ENCODE measurements at regions not wholly inside any gene's neighbourhood (a gene's known extent, or its start where the extent isn't known, plus 50 kb on each side); places are given as distances from the start of the nearest gene placed in this dataset.

DNA sequence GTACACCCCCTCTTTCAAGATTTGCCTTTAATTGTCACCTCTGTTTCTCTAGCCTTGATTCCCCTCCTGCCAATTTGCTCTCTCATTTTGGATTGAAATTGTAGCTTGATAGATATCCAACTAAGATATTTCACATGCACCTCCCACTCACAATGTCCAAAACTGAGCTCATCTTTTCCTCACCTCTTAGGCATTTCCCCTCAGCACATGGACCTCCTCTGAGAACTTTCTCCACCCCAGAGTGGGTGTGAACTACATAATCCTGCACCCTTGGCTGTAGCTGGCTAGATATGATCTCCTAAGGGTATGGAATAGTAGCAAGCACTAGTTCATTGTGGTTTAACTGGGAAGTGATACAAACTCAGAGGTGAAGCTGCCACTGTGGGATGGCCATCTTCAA, 91.5 kb upstream of the SESN3 start:
- TF ChIP-seq POLR2A (IDR thresholded peaks at IDR 0.05), result no peak
- TF ChIP-seq, protein P1, sequence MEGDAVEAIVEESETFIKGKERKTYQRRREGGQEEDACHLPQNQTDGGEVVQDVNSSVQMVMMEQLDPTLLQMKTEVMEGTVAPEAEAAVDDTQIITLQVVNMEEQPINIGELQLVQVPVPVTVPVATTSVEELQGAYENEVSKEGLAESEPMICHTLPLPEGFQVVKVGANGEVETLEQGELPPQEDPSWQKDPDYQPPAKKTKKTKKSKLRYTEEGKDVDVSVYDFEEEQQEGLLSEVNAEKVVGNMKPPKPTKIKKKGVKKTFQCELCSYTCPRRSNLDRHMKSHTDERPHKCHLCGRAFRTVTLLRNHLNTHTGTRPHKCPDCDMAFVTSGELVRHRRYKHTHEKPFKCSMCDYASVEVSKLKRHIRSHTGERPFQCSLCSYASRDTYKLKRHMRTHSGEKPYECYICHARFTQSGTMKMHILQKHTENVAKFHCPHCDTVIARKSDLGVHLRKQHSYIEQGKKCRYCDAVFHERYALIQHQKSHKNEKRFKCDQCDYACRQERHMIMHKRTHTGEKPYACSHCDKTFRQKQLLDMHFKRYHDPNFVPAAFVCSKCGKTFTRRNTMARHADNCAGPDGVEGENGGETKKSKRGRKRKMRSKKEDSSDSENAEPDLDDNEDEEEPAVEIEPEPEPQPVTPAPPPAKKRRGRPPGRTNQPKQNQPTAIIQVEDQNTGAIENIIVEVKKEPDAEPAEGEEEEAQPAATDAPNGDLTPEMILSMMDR (IDR thresholded peaks at IDR 0.05 in 8 of 11, conservative IDR thresholded peaks at IDR 0.05 in 3 of 11), result no peak
- TF ChIP-seq POLR2AphosphoS5 (IDR thresholded peaks at IDR 0.05), result no peak
- peaks cover 0 to 21% (median 12%) of the 10 kb centered on the region in 6 donors for H3K4me1 ChIP-seq
- no peak overlapping the region for H3K4me3 ChIP-seq
- H3K27ac ChIP-seq, result no peak overlapping the region
- intact Hi-C loops (cut with DNase I; ENCODE audit: low total_unique reads), result no loop called here
- no peaks in the 10 kb centered on the region for H3K9me3 ChIP-seq
- DNase-seq, result no peak
- no peaks in the 10 kb centered on the region for H3K27me3 ChIP-seq (replicated peaks in 1 of 7)
- no peaks in the 10 kb centered on the region for H3K36me3 ChIP-seq

DNA sequence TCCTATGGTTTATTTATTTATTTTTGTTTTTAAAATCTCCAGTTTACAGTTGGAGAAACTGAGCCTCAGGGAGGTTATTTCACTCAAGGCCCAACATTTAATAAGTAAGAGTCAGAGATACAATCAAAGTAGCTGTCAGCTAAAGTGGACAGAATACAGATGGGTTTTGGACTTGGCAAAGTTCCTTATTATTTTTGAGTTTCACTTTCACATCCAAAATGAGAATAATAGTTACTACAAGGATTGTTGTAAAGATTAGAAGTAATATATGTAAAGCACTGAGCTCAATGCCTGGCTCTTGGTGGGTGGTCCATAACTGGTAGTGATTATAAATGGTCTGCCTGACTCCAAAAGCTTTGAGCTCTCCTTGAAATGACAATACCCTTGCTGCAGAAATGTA, 87.5 kb upstream of the SESN3 start:
- TF ChIP-seq POLR2A (IDR thresholded peaks at IDR 0.05), result no peak
- no peak for TF ChIP-seq POLR2AphosphoS5 (IDR thresholded peaks at IDR 0.05)
- TF ChIP-seq, protein P1 (IDR thresholded peaks at IDR 0.05 in 8 of 11, conservative IDR thresholded peaks at IDR 0.05 in 3 of 11), result no peak
- H3K36me3 ChIP-seq, result no peaks in the 10 kb centered on the region
- H3K27ac ChIP-seq, result peak overlapping the region in 2 of 8 donors; percentile 3 to 16
- intact Hi-C loops (cut with DNase I; ENCODE audit: low total_unique reads), result no loop called here
- H3K4me3 ChIP-seq, result no peak overlapping the region
- no peaks in the 10 kb centered on the region for H3K9me3 ChIP-seq
- no peaks in the 10 kb centered on the region for H3K27me3 ChIP-seq (replicated peaks in 1 of 7)
- peaks cover 0 to 21% (median 12%) of the 10 kb centered on the region in 6 donors for H3K4me1 ChIP-seq
- DNase-seq, result no peak

DNA sequence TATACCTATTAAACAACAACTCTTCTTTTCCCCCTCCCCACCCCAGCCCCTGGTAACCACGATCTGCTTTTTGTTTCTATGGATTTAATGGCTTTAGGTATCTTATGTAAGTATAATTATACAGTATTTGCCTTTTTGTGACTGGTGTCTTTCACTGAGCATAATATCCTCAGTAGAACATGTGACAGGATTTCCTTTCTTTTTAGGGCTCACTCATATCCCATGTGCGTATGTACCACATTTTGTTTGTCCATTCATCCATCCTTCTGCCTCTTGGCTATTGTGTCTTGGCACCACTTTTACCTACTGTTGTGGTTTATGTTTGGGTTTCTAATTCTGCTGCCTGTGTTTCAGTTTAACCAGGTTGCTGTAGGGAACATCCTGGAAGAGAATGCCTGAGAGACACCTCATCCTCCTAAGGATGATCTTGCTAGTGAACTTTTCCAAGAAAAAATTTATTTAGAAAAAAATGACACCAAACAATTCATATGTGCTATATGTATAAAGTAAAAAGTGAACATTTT, 77.6 kb upstream of the SESN3 start:
- Histone ChIP-seq H3K36me3 (no peaks in the 10 kb centered on the region), H3K9me3 (no peaks in the 10 kb centered on the region), H3K27ac (no peak overlapping the region), H3K27me3 (replicated peaks in 1 of 7) (no peaks in the 10 kb centered on the region), H3K4me3 (no peak overlapping the region), H3K4me1 (peaks cover 0 to 15% (median 12%) of the 10 kb centered on the region in 6 donors)
- no peak for DNase-seq
- no peak for TF ChIP-seq POLR2A (IDR thresholded peaks at IDR 0.05)
- TF ChIP-seq, protein P1 (IDR thresholded peaks at IDR 0.05 in 8 of 11, conservative IDR thresholded peaks at IDR 0.05 in 3 of 11), result no peak
- WGBS, 5 donors, result 63 to 69% (median 64%) methylated on average over 2 of the region's 2 CpGs
- intact Hi-C loops (cut with DNase I; ENCODE audit: low total_unique reads), result no loop called here

DNA sequence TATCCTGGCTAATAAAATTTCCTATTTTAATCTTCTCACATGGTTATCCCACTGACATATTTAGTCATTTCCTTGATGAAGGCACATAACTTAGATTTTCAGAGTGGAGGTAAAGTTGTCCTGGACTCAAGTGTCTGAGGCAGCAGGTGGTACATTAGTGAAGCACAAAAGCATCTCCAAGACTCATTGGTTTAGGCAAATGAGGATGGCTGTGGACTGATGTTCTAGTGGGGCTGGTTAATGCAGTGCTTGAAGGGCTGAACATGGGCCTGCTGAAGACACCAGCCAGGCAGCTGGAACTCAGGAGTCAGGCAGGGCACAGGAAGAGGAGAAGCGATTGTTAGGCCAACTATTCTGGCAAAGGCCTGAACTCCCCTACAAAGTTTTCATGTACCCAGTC, 76.3 kb upstream of the SESN3 start:
- no peaks in the 10 kb centered on the region for H3K9me3 ChIP-seq
- no peak overlapping the region for H3K4me3 ChIP-seq
- intact Hi-C loops (cut with DNase I; ENCODE audit: low total_unique reads), result no loop called here
- H3K4me1 ChIP-seq, result peaks cover 0 to 15% (median 12%) of the 10 kb centered on the region in 6 donors
- WGBS, 5 donors, result 50 to 77% (median 72%) methylated on average over 1 of the region's 1 CpG
- no peaks in the 10 kb centered on the region for H3K36me3 ChIP-seq
- TF ChIP-seq, protein P1 (IDR thresholded peaks at IDR 0.05 in 8 of 11, conservative IDR thresholded peaks at IDR 0.05 in 3 of 11), result no peak
- TF ChIP-seq POLR2AphosphoS5 (IDR thresholded peaks at IDR 0.05), result no peak
- TF ChIP-seq POLR2A (IDR thresholded peaks at IDR 0.05), result no peak
- no peak for DNase-seq
- H3K27me3 ChIP-seq (replicated peaks in 1 of 7), result no peaks in the 10 kb centered on the region
- no peak overlapping the region for H3K27ac ChIP-seq

Measured in spleen (tissue), 11 donors.